WTC11 (cell line): ENCODE measurements at regions not wholly inside any gene's neighbourhood (a gene's known extent, or its start where the extent isn't known, plus 50 kb on each side); places are given as distances from the start of the nearest gene placed in this dataset.

Experiments
- ATAC-seq: fragments of 200-7000 bp; cut with Tn5 transposase; 2 replicates; pipeline ENCODE4 v1.10.0; 2021; ENCODE audit warnings: mild to moderate bottlenecking, moderate library complexity
- CTCF ChIA-PET: fragments of 300-600 bp; sonication (Branson Sonifier 250); formaldehyde crosslinking; loops from one replicate; lab custom pipeline; 2021; ENCODE audit warnings: antibody characterized with exemption; lab: Charles Lee
- POLR2A ChIA-PET: fragments of 350-600 bp; sonication (Branson Sonifier 250); formaldehyde crosslinking; loops from one replicate; lab custom pipeline; 2021; ENCODE audit warnings: antibody characterized with exemption; lab: Charles Lee
- DNase-seq: peaks from one replicate; pipeline ENCODE4 v3.0.0; 2021; ENCODE audit warnings: low spot score
- H3K27ac Mint-ChIP-seq: 2 replicates; pipeline ENCODE4 v1.8.0; 2021; ENCODE audit warnings: mixed read lengths
- H3K27me3 Mint-ChIP-seq: 2 replicates; pipeline ENCODE4 v1.8.0; 2021; ENCODE audit warnings: low read depth, mild to moderate bottlenecking, moderate library complexity, mixed read lengths
- H3K36me3 Mint-ChIP-seq: 2 replicates; pipeline ENCODE4 v1.8.0; 2021; ENCODE audit warnings: mixed read lengths
- H3K4me1 Mint-ChIP-seq: 2 replicates; pipeline ENCODE4 v1.8.0; 2022; ENCODE audit warnings: mixed read lengths
- H3K4me3 Mint-ChIP-seq: 2 replicates; pipeline ENCODE4 v1.8.0; 2021; ENCODE audit warnings: mild to moderate bottlenecking, moderate library complexity, mixed read lengths
- H3K9me3 Mint-ChIP-seq: 2 replicates; pipeline ENCODE4 v1.8.0; 2021; ENCODE audit warnings: mixed read lengths
- ATF1 ChIP-seq: sonication (generic); formaldehyde crosslinking; IDR thresholded peaks from 2 replicates; pipeline ENCODE4 v1.8.1; 2023; ENCODE audit warnings: mild to moderate bottlenecking, moderate library complexity, missing genetic modification reagents
- ATF6 ChIP-seq: sonication (generic); formaldehyde crosslinking; IDR thresholded peaks from 2 replicates; pipeline ENCODE4 v1.8.1; 2023; ENCODE audit warnings: mild to moderate bottlenecking, missing genetic modification reagents
- CBFB ChIP-seq: sonication (generic); formaldehyde crosslinking; IDR thresholded peaks from 2 replicates; pipeline ENCODE4 v1.8.1; 2022; ENCODE audit warnings: mild to moderate bottlenecking, low read depth, missing genetic modification reagents
- CREB1 ChIP-seq: sonication (generic); formaldehyde crosslinking; IDR thresholded peaks from 2 replicates; pipeline ENCODE4 v1.8.0; 2023; ENCODE audit warnings: mild to moderate bottlenecking, missing genetic modification reagents
- ERG ChIP-seq: fragments of 250-450 bp; sonication (Bioruptor Pico); IDR thresholded peaks from 2 replicates; pipeline ENCODE4 v1.8.0; 2021; ENCODE audit warnings: mild to moderate bottlenecking
- ETV6 ChIP-seq: sonication (generic); formaldehyde crosslinking; IDR thresholded peaks from 2 replicates; pipeline ENCODE4 v1.8.1; 2022; ENCODE audit warnings: mild to moderate bottlenecking, missing genetic modification reagents
- FOXJ3 ChIP-seq: sonication (generic); formaldehyde crosslinking; IDR thresholded peaks from 2 replicates; pipeline ENCODE4 v1.9.0; 2021; ENCODE audit warnings: missing genetic modification reagents, mild to moderate bottlenecking, borderline replicate concordance
- FOXP1 ChIP-seq: sonication (generic); formaldehyde crosslinking; IDR thresholded peaks from 2 replicates; pipeline ENCODE4 v1.8.0; 2022; ENCODE audit warnings: missing genetic modification reagents, mild to moderate bottlenecking, moderate library complexity, borderline replicate concordance
- HMGXB4 ChIP-seq: sonication (generic); formaldehyde crosslinking; IDR thresholded peaks from 2 replicates; pipeline ENCODE4 v1.8.1; 2023; ENCODE audit warnings: mild to moderate bottlenecking, moderate library complexity, missing genetic modification reagents
- JUN ChIP-seq: sonication (generic); formaldehyde crosslinking; IDR thresholded peaks from 2 replicates; pipeline ENCODE4 v1.8.0; 2023; ENCODE audit warnings: mild to moderate bottlenecking, missing genetic modification reagents
- MXD4 ChIP-seq: fragments of 250-450 bp; sonication (Bioruptor Pico); IDR thresholded peaks from 2 replicates; pipeline ENCODE4 v1.8.0; 2021; ENCODE audit warnings: mild to moderate bottlenecking, moderate library complexity, borderline replicate concordance
- NR1H2 ChIP-seq: sonication (generic); formaldehyde crosslinking; IDR thresholded peaks from 2 replicates; pipeline ENCODE4 v1.9.0; 2021; ENCODE audit warnings: mild to moderate bottlenecking, moderate library complexity, missing genetic modification reagents
- RELA ChIP-seq: sonication (generic); formaldehyde crosslinking; IDR thresholded peaks from 2 replicates; pipeline ENCODE4 v1.8.1; 2022; ENCODE audit warnings: missing genetic modification reagents, mild to moderate bottlenecking, borderline replicate concordance
- TEAD1 ChIP-seq: sonication (generic); formaldehyde crosslinking; IDR thresholded peaks from 2 replicates; pipeline ENCODE4 v1.8.0; 2022; ENCODE audit warnings: mild to moderate bottlenecking, missing genetic modification reagents
- TP53 ChIP-seq: sonication (generic); formaldehyde crosslinking; IDR thresholded peaks from 2 replicates; pipeline ENCODE4 v1.8.1; 2023; ENCODE audit warnings: mild to moderate bottlenecking, missing genetic modification reagents
- USF1 ChIP-seq: sonication (generic); formaldehyde crosslinking; IDR thresholded peaks from 2 replicates; pipeline ENCODE4 v1.8.0; 2022; ENCODE audit warnings: mild to moderate bottlenecking, missing genetic modification reagents
- ZBTB43 ChIP-seq: sonication (generic); formaldehyde crosslinking; IDR thresholded peaks from 2 replicates; pipeline ENCODE4 v1.8.1; 2023; ENCODE audit warnings: mild to moderate bottlenecking, missing genetic modification reagents
- ZNF425 ChIP-seq: fragments of 250-450 bp; sonication (Bioruptor Pico); conservative IDR thresholded peaks from 2 replicates; pipeline ENCODE4 v1.9.0; 2021; ENCODE audit warnings: mild to moderate bottlenecking
- ZSCAN18 ChIP-seq: fragments of 250-450 bp; sonication (Bioruptor Pico); IDR thresholded peaks from 2 replicates; pipeline ENCODE4 v2.1.2; 2022; ENCODE audit warnings: mild to moderate bottlenecking, moderate library complexity

GRCh38 chr7:66502230-66503035 lies 126.2 kb upstream of the KCTD7 start (continued):
- TF ChIP-seq ZSCAN18 (CRISPR knock-in tag) (no peak), TEAD1 (CRISPR knock-in tag) (no peak), ERG (CRISPR knock-in tag) (no peak), RELA (no peak), TP53 (CRISPR knock-in tag) (no peak), JUN (CRISPR knock-in tag) (no peak), FOXJ3 (CRISPR knock-in tag) (no peak), FOXP1 (no peak), MXD4 (CRISPR knock-in tag) (no peak), ZNF425 (CRISPR knock-in tag) (no peak), CBFB (CRISPR knock-in tag) (no peak), ATF1 (CRISPR knock-in tag) (no peak), USF1 (no peak), HMGXB4 (CRISPR knock-in tag) (no peak), ETV6 (no peak)

- ChIA-PET POLR2A (no interaction called here), CTCF (no interaction called here)
- Mint-ChIP-seq H3K27me3 (no peaks in the 10 kb centered on the region), H3K36me3 (no peaks in the 10 kb centered on the region), H3K27ac (no peak overlapping the region), H3K4me1 (0 out of 2 replicates have a peak, but pooled peaks cover 3% of the 10 kb centered on the region), H3K4me3 (no peak overlapping the region)
- no peak for DNase-seq
- TF ChIP-seq NR1H2 (CRISPR knock-in tag), result no peak
- no peak for TF ChIP-seq ATF6 (CRISPR knock-in tag)
- TF ChIP-seq CBFB (CRISPR knock-in tag), result no peak
- TF ChIP-seq ZBTB43 (CRISPR knock-in tag), result no peak
- TF ChIP-seq CREB1 (CRISPR knock-in tag), result no peak
- TF ChIP-seq, all 79 proteins: peak for 0
- no peaks in the 10 kb centered on the region for H3K9me3 Mint-ChIP-seq
- no peak for ATAC-seq
These were observed 125.7 kb upstream of the KCTD7 start for GRCh38 chr7:66503036-66503370.
